Keratinocyte (primary cell): ENCODE measurements at regions not wholly inside any gene's neighbourhood (a gene's known extent, or its start where the extent isn't known, plus 50 kb on each side); places are given as distances from the start of the nearest gene placed in this dataset.

Source experiments
- CTCF ChIP-seq, 3 experiments: IDR thresholded peaks in 1 of 3; conservative IDR thresholded peaks in 1 of 3; optimal IDR thresholded peaks in 1 of 3; 2 replicates in 2 of 3; 3 replicates in 1 of 3; pipeline versions ENCODE3 to v1.5.1; 2011; ENCODE audit warnings: low read length in 3 of 3, mild to moderate bottlenecking in 3 of 3, moderate library complexity in 2 of 3, control low read depth in 1 of 3, inconsistent platforms in 1 of 3; ENCODE audit not compliant: insufficient read depth in 2 of 3; ENCODE audit errors: extremely low read depth in 1 of 3
- EZH2 ChIP-seq: IDR thresholded peaks from one replicate; pipeline ENCODE4 v1.6.1; 2012; ENCODE audit warnings: inconsistent platforms, mild to moderate bottlenecking, low read length, moderate library complexity

GRCh38 chr11:10998674-10999073 is 140.8 kb upstream of the ZBED5 start:
- no peak for TF ChIP-seq CTCF (optimal IDR thresholded peaks at IDR 0.05 in 1 of 3, IDR thresholded peaks at IDR 0.05 in 1 of 3, conservative IDR thresholded peaks at IDR 0.05 in 1 of 3; ENCODE audit: extremely low read depth in 1 of 3, insufficient read depth in 2 of 3, low read length in 3 of 3)
- TF ChIP-seq EZH2, result no peak
